PC-9 (cell line): ENCODE measurements at regions not wholly inside any gene's neighbourhood (a gene's known extent, or its start where the extent isn't known, plus 50 kb on each side); places are given as distances from the start of the nearest gene placed in this dataset.

ENCODE experiments used
- BruUV-seq: library from RNA; stranded (reverse); fragments of 400-500 nt; replicated peaks from 2 replicates; lab custom pipeline; 2021; lab: Mats Ljungman, UMichigan
- CTCF ChIA-PET: fragments of 300-600 bp; sonication (Branson Sonifier 250); formaldehyde crosslinking; loops from one replicate; lab custom pipeline; 2022; ENCODE audit warnings: antibody characterized with exemption; lab: Charles Lee
- POLR2A ChIA-PET: fragments of 300-600 bp; sonication (Branson Sonifier 250); formaldehyde crosslinking; loops from one replicate; lab custom pipeline; 2022; ENCODE audit warnings: antibody characterized with exemption; ENCODE audit not compliant: unreplicated experiment; lab: Charles Lee
- DNase-seq, 2 experiments: peaks; one replicate each; pipeline versions ENCODE4 v3.0.0 to v3.0.0-alpha.2; 2015 to 2022; ENCODE audit warnings: mixed read lengths in 1 of 2
- H2AFZ ChIP-seq: fragments of 200-600 bp; sonication (generic); 2 replicates; pipeline ENCODE4 v1.8.1; 2017; ENCODE audit warnings: antibody characterized with exemption
- H3F3A ChIP-seq: fragments of 200-600 bp; sonication (generic); 2 replicates; pipeline ENCODE4 v1.8.1; 2017; ENCODE audit warnings: antibody characterized with exemption, mild to moderate bottlenecking, low read depth; ENCODE audit not compliant: insufficient read depth
- H3K27ac ChIP-seq: fragments of 200-600 bp; sonication (generic); 2 replicates; pipeline ENCODE4 v1.6.1; 2016; ENCODE audit warnings: mixed run types
- H3K27me3 ChIP-seq: fragments of 200-600 bp; sonication (generic); 2 replicates; pipeline ENCODE4 v1.6.1; 2016; ENCODE audit warnings: low read depth, mixed run types; ENCODE audit not compliant: insufficient read depth
- H3K36me3 ChIP-seq: fragments of 200-600 bp; sonication (generic); 2 replicates; pipeline ENCODE4 v1.6.1; 2016; ENCODE audit warnings: low read depth, mixed run types
- H3K4me1 ChIP-seq: fragments of 200-600 bp; sonication (generic); replicated peaks from 2 replicates; pipeline ENCODE4 v1.6.1; 2016; ENCODE audit warnings: mixed run types; ENCODE audit not compliant: insufficient read depth
- H3K4me2 ChIP-seq: fragments of 200-600 bp; sonication (generic); 2 replicates; pipeline ENCODE4 v1.6.1; 2017; ENCODE audit warnings: mixed run types
- H3K4me3 ChIP-seq: fragments of 200-600 bp; sonication (generic); 2 replicates; pipeline ENCODE4 v1.6.1; 2016; ENCODE audit warnings: mixed run types
- H3K79me2 ChIP-seq: fragments of 200-600 bp; sonication (generic); 2 replicates; pipeline ENCODE4 v1.6.1; 2017; ENCODE audit warnings: low read depth, mixed run types
- H3K9me2 ChIP-seq: fragments of 200-600 bp; sonication (generic); 2 replicates; pipeline ENCODE4 v1.8.1; 2017; ENCODE audit warnings: mild to moderate bottlenecking; ENCODE audit not compliant: insufficient read depth
- H3K9me3 ChIP-seq: fragments of 200-600 bp; sonication (generic); 2 replicates; pipeline ENCODE4 v1.8.1; 2016; ENCODE audit warnings: low read depth; ENCODE audit not compliant: insufficient read depth
- H4K20me1 ChIP-seq: fragments of 200-600 bp; sonication (generic); 2 replicates; pipeline ENCODE4 v1.8.1; 2017; ENCODE audit not compliant: insufficient read depth
- CTCF ChIP-seq: fragments of 200-600 bp; sonication (generic); conservative IDR thresholded peaks from 2 replicates; pipeline ENCODE4 v1.6.1; 2017; ENCODE audit warnings: mixed run types, antibody characterized with exemption, mild to moderate bottlenecking, moderate library complexity
- EZH2 ChIP-seq: fragments of 200-600 bp; sonication (generic); IDR thresholded peaks from 2 replicates; pipeline ENCODE4 v1.8.0; 2017; ENCODE audit warnings: antibody characterized with exemption, low read depth
- intact Hi-C: fragments of 100-400 bp; cut with micrococcal nuclease; formaldehyde crosslinking; loops from one replicate; pipeline ENCODE4 v1.10.0; 2022; ENCODE audit not compliant: unreplicated experiment

DNA sequence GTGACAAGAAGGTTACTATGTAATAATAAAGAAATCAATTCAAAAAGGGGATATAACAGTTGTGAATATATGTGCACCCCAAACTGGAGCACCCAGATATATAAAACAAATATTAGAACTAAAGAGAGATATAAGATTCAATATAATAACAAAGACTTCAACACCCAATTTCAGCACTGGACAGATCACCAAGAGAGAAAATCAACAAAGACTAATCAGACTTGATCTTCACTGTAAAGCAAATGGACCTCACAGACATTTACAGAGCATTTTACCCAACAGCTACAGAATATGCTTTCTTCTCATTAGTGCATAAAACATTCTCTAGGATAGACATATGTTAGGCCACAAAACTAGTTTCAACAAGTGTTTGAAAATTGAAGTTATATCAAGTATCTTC lies 287.7 kb downstream of the DSC3 start:
- no peaks in the 10 kb centered on the region for H3K79me2 ChIP-seq
- ChIA-PET POLR2A (no interaction called here), CTCF (no interaction called here)
- no peaks in the 10 kb centered on the region for H3K4me1 ChIP-seq
- H3F3A ChIP-seq = no peaks in the 10 kb centered on the region
- BruUV-seq = no TSS peak
- no peaks in the 10 kb centered on the region for H3K9me2 ChIP-seq
- TF ChIP-seq CTCF = no peak
- no peak for TF ChIP-seq EZH2
- DNase-seq = no peak
- no peak overlapping the region for H2AFZ ChIP-seq
- H3K4me2 ChIP-seq = no peak overlapping the region
- H3K9me3 ChIP-seq = no peaks in the 10 kb centered on the region
- no peaks in the 10 kb centered on the region for H3K27me3 ChIP-seq
- no peaks in the 10 kb centered on the region for H3K36me3 ChIP-seq
- intact Hi-C loops = no loop called here
- H3K4me3 ChIP-seq = no peak overlapping the region
- no peaks in the 10 kb centered on the region for H4K20me1 ChIP-seq
- H3K27ac ChIP-seq = no peak overlapping the region

GRCh38 chr18:30748541-30748940 lies 294.0 kb downstream of the DSC3 start:
- no TSS peak for BruUV-seq
- Histone ChIP-seq H4K20me1 (no peaks in the 10 kb centered on the region), H3K4me2 (no peak overlapping the region), H2AFZ (no peak overlapping the region), H3K27ac (no peak overlapping the region), H3K4me3 (no peak overlapping the region), H3K36me3 (no peaks in the 10 kb centered on the region), H3K9me3 (no peaks in the 10 kb centered on the region), H3K79me2 (no peaks in the 10 kb centered on the region), H3F3A (no peaks in the 10 kb centered on the region), H3K9me2 (no peaks in the 10 kb centered on the region), H3K27me3 (no peaks in the 10 kb centered on the region), H3K4me1 (no peaks in the 10 kb centered on the region)
- TF ChIP-seq CTCF = no peak
- TF ChIP-seq EZH2 = no peak
- ChIA-PET CTCF (no interaction called here), POLR2A (no interaction called here)
- intact Hi-C loops = no loop called here
- no peak for DNase-seq

- H3K79me2 ChIP-seq = no peaks in the 10 kb centered on the region
- H3F3A ChIP-seq = no peaks in the 10 kb centered on the region
- H2AFZ ChIP-seq = no peak overlapping the region
- H3K9me2 ChIP-seq = no peaks in the 10 kb centered on the region
- no peak for DNase-seq
- intact Hi-C loops = no loop called here
- H4K20me1 ChIP-seq = no peaks in the 10 kb centered on the region
- H3K4me3 ChIP-seq = no peak overlapping the region
- TF ChIP-seq EZH2 (no peak), CTCF (no peak)
- H3K36me3 ChIP-seq = no peaks in the 10 kb centered on the region
- ChIA-PET POLR2A (no interaction called here), CTCF (no interaction called here)
- H3K9me3 ChIP-seq = no peaks in the 10 kb centered on the region
- H3K27me3 ChIP-seq = no peaks in the 10 kb centered on the region
- no peaks in the 10 kb centered on the region for H3K4me1 ChIP-seq
- no TSS peak for BruUV-seq
- H3K27ac ChIP-seq = no peak overlapping the region
- no peak overlapping the region for H3K4me2 ChIP-seq
Observed at GRCh38 chr18:30746224-30746623, 296.3 kb downstream of the DSC3 start.
